ENCODE measurements at regions not wholly inside any gene's neighbourhood (a gene's known extent, or its start where the extent isn't known, plus 50 kb on each side); places are given as distances from the start of the nearest gene placed in this dataset.

DNA sequence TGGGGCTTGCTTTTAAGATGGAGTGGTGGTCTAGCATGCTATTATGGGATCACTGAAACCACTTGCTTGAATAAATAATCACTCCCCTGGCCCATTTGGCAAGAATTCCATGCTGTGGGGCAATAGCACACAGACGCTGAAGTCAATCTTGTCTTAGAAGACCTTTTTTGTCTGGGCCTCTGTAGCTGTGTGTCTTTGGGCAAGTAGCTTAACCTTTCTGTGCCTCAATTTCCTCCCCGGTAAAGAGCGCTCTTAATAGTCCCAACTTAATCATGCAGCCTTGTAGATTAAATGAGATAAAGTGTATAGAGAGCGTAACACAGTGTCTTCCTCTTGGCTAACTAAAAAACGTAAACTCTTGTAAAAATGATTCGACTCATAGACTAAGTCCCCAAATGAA is 125.4 kb upstream of the IGSF21 start:
- no peak for DNase-seq

DNA sequence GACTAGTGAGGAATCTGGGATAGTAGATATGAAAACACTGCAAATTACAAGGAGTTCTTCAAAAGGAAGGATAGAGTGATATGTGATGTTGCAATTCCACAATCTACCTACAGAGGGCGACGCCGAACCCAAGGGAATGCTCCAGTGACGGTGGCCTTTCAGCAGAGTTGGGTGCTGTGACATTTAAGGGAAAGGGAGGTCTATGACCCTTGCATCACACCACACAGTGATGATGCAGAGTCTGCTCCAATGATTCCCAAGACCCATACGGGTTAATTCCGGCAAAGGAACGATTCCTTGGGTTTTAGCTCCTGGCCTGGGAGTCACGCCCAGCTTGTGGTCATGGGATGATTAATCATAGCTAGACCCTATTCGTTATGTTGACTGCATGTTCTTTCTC is 123.0 kb upstream of the IGSF21 start:
- peak; percentile 4 for DNase-seq

DNA sequence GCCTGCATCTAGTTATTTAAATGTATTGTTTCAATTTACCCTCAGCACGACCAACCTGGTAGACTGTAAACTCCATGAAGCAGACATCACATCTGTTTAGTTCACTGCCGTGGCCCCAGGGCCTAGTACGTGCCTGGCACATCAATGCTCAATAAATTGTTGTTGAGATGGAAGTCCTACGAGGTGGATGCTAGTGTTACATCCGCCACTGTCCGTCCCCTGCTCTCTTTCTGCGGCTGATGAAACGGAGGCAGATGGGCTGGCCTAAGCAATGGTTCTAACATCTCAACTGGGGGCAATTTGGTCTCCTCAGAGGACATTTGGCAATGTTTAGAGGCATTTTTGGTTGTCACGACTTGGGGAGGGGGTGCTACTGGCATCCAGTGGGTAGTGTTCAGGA is 121.4 kb upstream of the IGSF21 start:
- DNase-seq, result no peak

DNA sequence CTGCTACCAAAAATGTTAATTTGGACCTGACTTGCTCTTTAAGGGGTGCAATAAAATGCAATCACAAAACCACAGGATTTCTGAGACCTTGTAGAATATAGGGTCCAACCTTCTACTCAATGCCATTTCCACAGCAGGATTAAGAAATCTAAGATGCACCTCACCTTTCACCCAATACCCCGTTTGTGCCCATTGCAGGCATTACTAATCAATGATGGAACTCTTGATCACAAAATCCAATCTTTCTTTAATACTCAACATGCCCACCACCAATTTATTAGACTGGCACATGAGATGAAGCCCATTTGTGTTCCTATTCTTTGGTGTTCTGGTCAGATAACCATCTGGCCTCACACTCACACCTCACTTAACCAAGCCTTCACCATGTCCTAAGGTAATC is 117.2 kb upstream of the IGSF21 start:
- DNase-seq, result no peak

DNA sequence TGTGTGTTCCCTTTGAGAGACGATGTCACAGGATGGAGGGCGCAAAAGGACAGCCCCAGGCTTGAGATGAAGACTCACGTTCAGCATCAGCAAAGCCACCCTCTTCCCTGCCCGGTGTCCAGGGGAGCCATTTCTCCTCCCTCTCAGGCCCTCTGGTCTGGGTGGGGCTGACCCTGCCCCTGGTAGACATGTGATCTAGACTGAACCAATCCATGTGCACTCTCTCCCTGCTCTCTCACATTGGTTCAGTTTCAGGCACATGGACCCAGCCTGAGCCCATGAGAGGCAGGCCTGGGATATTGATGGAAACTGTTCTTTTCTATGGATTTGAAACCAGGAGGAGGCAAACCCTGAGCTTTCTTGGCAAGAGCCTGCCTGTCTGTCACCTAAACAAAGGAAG is 115.6 kb upstream of the IGSF21 start:
- no peak for DNase-seq

DNA sequence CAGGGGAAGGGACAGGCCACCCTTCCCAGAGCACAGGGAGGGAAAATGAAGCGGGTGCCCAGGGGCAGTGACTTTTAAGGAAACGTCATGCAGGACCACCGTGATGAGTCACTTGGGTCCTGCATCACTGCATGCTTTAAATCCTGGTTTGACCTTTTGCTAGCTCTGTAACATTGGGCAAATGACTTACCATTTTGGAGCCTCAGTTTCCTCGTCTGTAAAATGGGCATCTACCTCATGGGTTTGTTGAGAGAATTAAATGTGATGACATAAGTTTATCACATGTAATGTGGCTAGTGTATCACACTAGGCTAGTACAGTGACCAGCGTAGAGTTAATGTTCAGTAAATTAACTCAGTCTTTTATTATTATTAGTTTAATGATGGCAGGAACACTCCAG is 114.8 kb upstream of the IGSF21 start:
- no peak for DNase-seq

DNA sequence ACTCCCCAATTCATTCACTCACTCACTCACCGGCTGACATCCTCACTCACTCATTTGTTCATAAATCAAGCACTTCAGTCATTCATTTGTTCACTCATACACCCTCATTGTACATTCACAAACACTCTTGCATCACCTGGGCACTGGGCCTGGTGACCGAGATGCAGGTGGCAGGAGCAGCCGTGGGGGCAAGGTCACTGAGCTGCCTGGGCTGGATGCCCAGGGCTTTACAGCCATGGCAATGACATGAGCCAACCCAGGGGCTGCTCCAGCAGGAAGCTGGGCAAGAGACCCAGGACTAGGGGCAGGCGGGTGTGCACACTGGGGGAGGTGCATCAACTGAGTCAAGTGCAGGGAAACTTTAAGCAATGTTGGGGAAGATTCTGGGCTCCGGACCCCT is 113.6 kb upstream of the IGSF21 start:
- DNase-seq, result no peak

DNA sequence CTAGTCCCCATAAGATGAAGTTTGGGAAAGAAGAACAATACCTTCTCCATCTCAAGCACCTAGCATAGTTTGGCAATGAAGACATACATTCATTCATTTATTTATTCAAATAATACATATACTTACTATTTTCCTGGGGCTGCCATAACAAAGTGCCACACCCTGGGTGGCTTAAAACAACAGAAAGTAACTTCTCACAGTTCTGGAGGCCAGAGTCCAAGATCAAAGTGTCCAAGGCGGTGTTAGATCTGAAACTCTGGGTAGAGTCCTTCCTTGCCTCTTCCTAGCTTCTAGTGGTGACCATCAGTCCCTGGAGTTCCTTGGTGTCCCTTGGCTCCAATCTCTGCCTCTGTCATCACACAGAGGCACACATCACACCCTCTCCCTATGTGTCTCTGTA is 112.1 kb upstream of the IGSF21 start:
- no peak for DNase-seq

DNA sequence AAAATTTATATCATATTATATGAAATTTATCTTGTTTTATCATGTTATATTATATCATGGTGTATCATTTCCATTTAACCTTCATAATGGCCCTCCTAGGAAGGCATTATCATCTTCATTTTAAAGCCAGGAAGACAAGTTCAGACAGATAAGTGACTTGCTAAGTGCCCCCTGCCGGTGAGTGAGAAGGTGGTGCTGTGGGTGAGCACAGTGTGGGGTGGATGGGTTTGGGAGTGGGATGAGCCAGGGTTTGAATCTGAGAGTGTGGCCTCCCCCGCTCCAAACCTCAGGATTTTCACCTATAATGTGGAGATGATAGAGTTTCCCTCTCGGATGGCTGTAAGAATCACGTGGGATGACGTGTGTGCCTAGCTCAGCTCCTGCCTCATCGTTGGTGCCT is 108.7 kb upstream of the IGSF21 start:
- DNase-seq, result no peak

DNA sequence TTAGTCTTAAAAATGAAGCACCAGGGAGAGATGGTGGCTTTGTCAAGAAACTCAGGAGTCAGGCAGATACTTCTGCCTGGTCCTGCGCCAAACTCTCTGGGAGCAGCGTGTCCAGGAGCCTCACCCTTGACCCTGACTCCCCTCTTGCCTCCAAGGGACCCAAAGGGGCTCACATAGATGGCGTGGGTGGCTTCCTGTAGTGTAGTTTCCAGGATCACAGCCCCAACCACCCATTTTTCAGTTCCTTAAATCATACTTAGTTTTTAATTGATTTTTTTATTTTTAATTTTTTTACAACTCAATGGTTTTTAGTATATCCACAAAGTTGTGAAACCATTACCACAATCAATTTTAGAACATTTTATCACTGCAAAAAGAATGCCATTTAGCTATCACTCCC is 107.7 kb upstream of the IGSF21 start:
- no peak for DNase-seq

DNA sequence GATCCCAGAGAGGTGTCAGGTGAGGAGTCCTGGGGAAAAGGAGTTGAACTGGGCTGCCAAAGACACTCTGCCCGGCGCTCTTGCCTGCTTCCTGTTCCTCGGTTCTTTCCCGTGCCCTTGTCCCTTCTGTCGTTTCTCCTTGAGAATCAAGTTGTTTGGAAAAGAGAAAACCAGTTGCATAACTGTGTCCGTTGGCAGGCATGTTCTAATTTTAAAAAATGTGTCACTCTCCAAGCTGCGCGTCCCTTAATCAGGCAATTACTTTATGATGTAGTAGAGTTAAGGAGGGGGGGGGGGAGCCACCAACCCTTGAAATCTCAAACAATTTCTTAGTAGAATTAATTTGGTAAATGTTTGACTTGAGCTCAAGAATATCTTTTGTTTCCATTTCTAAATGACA is 105.9 kb upstream of the IGSF21 start:
- DNase-seq, result no peak

DNA sequence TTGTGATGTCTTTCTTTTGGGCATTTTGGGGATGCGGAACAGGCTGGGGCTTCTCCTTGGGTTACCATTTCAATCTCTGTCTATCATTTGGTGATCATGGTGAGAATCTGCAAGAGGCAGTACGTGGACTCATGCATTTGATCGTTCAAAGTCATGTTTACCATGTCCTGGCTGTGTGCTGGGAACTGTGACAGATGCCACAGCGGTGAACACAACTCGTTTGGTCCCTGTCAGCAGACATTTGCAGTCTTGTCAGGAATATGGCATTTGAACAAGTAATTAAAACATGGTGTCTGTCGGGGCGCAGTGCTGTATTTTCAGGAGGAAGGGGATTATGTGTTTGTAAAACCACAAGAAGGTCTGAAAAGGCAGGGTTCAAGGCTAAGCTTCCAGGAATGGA is 103.3 kb upstream of the IGSF21 start:
- no peak for DNase-seq

DNA sequence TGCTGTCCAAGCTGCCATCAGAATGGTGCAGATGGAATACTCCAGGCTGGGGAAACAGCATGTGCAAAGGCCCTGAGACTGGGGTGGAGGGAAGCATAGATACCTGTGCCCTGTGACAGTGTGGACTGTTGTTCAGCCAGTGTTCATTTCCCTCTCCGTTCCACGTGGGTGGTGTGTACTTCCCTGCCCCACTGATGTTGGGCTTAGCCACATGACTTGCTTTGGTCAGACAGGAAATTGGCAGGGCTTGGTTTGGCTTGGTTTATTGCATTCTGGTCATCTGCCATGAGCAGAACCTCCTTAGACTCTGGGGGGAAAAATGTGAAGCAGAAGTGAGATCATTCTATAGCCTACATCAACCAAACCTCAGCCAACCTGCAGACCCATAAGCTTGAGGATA is 102.4 kb upstream of the IGSF21 start:
- DNase-seq, result no peak

DNA sequence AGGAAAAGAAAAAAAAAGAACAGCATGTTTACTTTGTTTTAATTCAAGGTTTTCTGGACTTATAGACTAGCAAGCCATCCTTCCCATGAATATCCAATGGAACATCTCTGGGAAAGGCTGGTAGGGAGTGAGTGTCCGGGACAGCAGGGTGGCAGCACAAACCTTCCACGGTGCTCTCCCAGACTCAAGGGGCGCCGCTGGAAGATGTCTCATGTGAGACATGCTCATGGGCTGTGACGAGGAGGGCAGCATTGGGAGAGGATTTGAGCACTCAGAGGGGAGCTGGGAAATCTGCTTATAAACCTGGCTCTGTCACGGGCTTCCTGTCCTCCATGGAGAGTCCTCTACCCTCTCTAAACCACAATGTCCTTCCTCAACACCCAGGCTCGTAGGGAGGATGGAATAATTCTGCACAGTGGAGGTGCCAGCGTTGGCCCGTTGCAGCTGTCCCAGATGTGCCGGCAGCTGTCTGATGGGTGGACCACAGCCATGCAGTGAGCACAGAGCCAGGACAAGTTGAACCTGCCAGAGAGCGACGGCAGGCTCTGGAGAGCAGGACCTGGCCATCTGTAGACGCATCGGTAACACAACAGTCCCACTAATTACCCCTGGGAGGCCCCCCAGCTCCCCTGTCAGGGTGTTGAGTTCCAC is 100.1 kb upstream of the IGSF21 start:
- no peak for DNase-seq

DNA sequence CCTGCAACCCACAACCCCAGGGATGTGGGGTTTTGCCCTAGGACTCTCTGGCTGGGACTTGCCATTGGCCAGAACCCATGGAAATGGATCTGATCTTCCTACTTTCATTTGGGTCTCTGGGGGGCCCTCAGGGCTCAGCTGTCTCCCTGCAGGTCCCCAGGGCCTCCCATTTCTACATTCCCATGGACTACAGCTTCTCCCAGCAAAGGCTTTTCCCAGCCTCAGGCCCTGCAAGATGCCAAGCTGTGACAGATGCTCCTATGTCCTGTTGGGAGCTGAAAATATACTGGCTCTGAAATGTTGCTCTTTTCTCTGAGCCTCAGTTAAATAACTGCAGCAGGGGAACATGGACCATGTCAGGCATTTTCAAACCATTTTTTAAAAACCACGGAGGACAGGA is 99.5 kb upstream of the IGSF21 start:
- no peak for DNase-seq

DNA sequence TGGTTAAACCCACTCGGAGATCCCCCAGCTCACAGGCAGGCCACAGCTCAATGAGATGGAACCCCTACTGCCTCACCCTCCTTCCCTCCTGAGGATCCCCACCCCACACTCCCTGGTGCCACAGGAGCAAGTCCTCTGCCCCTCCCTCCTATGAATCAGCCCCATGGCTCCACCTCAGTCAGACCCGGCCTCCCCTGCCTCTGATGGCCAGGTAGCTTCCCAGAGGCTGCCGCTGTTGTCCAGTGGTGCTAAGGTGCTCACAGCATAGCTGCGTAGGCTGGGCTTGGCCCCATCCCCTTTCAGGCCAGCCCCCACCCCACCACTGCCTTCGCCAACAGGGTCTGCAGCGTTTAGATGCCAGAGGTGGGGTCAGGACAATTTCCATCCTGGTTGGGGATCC is 98.5 kb upstream of the IGSF21 start:
- no peak for DNase-seq

DNA sequence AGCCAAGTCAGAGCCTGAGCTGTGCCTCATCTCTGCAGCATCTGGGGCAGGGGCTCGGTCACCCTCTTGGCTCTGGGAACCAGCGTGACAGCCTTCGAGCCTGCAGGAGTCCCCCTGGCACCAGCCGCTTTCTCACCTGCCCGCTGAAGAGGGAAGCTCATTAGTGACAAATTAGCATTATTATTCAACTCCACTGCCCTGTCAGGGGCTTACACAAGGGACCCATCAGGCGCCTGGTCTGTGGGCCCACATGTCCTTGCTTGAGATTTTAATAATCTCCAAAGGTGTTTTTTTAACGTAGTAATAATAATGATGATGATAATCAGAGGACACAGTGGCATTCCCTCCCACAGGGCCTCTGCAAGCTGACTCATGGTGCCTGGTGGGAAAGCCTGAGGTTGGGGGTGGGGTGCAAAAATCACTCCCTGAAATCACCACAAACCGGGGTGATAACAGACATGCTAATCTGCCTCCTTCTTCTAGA is 98.1 kb upstream of the IGSF21 start:
- no peak for DNase-seq

DNA sequence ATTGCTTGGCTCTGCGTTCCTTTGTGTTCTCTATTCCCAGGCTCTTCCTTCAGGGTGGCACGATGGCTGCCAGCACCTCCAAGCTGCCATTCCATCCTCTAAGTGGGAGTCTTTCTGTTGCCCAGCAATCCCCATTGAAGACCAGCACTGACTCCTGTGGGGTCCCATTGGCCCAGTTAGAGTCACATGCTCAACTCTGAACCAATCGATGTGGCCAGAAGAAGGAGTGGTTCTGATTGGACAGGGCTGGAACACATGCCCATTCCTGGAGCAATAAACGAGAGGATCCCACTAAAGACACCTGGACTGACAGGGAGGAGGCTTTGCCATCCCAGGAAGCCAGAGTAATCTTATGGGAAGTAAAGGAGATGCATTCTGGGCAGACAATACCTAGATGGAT is 97.2 kb upstream of the IGSF21 start:
- no peak for DNase-seq

DNA sequence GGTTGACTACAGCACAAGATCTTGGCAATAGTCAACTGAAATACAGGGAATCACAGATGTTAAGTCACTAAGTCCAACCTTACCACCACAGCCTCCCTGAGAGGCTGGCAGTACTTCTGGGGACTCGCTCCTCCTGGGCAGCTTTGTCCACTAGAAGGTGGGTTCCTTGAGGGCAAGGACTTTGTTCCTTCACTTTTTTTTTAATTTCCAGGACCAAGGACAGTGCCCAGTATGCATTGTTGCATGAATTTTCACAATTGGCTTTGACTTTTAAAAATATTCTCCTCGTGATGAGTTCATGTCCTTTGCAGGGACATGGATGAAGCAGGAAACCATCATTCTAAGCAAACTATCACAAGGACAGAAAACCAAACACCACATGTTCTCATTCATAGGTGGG is 96.7 kb upstream of the IGSF21 start:
- DNase-seq, result no peak

DNA sequence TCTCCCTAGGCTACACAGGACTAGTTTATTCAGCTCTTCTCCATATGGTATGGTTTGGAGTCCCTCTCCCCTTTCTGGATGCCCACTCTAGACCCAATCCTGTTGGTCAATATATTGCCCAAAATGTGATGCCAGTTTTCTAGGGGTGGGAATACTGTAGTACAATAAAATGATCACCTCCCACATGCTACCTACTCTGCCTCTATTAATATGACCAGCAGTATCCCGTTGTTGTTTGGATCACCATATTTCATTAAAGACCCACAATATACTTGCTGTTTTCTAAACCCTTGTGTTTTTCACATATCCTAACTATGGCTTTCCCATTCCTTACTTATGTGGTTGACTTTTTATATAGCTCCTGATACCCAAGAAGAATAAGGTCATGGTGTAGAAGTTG is 95.9 kb upstream of the IGSF21 start:
- DNase-seq, result no peak

DNA sequence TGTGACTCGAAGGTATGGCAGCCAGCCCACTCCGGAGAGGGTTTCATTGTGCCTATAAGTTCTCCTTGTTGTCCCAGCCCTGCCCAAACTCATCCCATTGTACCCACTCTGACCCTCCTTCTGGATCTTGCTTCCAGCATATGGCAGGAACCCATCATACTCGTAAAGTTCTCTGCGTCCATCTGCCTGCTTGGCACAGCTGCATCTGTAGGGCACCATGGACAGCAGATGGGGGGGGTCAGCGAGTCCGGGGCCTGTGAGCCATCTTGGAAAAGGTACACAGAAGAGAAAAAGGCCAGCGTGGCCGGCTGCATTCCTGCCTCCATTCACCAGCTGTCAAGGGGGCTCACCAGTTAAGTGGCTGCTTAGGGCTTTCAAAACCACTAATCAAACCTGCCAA is 94.9 kb upstream of the IGSF21 start:
- DNase-seq, result no peak

DNA sequence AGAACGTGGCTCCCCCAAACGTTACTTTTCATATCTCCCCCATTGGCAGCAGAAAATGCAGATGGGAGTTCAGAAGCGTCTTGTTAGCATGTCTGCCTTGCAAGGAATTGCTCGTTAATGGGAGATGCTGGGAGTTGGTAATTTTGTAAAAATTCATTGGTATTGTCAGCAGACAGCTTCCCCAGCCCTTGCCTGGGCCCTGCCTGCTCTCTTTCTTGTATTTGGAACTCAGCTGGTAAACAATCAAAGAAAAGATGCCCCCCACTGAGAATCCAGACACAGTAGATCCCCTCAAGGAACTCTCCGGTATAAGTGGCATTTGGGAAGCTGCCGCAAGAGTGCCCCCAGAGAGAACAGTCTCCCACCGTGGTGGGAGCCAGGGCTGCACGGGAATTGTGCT is 94.4 kb upstream of the IGSF21 start:
- no peak for DNase-seq

DNA sequence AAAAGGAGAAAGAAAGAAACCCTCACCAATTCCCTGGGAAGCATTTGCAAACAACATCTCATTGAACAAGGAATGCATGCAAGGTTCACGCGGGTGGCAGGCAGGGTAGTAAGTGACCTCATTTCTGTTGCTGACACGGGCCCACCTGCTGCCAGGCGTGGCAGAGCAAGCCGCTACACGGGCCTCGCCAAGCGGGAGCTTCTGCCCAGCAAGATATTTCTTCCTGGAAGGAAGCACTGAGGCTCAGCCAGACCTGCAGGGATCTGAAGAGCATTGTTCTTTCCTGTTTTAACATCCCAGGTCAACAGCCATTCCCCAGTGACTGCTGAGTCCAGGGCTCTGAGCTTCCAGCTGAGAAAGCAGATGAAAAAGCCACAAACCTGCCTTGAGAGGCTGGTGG is 91.9 kb upstream of the IGSF21 start:
- no peak for DNase-seq

DNA sequence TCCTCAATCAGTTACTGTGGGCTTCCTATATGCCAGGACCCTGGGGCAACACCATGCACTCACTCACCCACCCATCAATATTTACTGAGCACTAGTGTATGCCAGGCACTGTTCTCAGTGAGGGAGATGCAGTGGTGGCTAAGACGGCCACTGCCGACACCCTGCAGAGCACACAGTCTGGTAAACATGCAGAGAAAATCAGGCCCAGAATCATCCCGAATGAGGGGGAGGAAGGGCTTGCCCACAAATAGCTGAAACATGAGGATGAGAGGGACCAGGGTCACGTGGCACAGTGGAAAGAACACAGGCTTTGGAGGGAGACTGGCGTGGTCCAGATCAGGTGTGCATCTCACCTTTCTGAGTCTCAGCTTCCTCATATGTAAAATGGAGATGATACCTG is 89.2 kb upstream of the IGSF21 start:
- no peak for DNase-seq

DNA sequence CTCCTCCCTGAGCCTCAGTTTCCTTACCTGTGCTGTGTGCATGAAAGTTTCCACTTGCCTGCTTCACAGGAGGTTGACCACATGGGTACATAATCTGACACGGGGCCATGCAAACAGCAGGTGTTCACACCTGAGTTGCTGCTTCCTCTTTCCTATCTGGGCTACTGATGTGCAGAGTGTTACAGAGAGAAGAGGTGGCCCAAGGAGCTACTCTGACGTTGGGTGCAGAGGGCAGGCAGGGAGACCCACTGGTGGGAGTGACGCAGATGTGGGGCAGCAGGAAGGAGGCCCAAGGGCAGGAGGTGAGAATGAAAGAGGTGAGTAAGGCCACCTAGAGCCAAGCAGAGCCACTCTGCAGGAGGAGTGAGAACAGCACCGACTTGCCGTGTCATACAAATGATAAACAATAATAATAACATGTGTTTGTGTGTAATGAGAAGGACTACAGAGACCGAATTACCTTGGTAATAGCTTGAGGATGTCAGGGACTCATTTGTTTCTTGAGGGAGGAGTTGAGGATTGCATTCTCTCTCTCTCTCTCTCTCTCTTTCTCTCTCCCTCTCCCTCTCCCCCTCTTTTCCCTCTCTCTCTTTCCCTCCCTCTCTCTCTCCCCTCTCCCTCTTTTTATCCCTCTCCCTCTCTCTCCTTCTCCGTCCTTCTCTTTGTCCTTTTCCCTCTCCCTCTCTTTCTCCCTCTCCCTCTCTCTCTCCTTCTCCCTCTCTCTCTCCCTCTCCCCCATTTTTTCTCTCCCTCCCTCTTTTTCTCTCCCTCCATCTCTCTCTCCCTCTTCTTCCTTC is 87.4 kb upstream of the IGSF21 start:
- DNase-seq, result no peak

All from stimulated activated CD4-positive, alpha-beta T cell treated with anti-CD3 and anti-CD28 coated beads, Interleukin-1b, Interleukin-23, amount 100 ng/mL, for 48 hours (primary cell).